ENCODE measurements at regions not wholly inside any gene's neighbourhood (a gene's known extent, or its start where the extent isn't known, plus 50 kb on each side); places are given as distances from the start of the nearest gene placed in this dataset.

DNA sequence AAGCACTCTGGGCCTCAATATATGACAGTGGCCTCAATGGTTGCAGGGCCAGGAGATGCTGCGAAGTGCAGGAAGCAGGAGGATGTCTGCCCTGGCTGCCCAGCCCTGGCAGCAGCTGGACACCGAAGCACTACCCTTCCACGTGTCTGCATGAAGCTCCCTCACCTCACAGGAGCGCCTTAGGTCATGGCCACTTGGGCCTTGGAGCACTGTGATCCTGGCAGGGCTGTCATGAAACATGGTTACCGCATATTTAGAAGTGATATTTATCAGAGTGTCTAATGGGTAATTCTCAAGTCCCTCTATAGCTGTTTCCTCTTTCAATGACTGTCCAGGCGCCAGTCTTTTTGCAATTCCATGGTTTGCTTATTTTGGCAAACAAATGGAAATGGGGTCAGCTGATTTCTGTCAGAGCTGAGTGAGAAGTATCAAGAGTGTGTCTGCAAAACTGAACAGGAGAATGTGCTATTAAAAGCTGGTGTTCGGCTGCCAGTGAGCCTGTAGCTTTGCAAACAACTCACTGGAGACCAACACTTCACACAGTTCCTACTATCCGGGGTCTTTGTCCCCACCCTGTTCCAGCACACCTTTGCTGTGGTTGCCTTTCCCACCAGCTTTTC lies 285.9 kb downstream of the KIF4B start:
- DNase-seq, result no peak

DNA sequence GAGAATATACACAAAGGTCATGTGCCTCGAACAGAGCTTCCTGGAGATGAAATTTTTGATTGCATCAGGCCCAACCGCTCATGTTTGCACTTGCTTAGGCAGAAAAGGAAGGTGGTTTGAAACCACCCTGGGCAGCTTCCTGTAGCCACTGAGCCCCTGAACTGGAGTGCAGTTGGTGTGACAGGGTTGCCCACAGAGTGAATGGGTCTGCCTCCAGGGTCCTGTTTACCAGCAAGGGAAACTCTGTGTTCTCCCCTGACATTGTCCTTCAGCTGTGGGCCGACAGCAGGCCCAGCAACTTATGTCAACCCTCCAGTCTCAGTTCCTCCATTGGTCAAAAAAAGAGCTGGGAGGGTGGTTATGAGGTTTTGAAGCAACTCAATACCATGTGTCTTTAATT lies 289.6 kb downstream of the KIF4B start:
- no peak for DNase-seq

- no peak for DNase-seq
Measured at GRCh38 chr5:155307229-155307628, 293.7 kb downstream of the KIF4B start.

- DNase-seq, result no peak
Measured at GRCh38 chr5:155308289-155308688, 294.7 kb downstream of the KIF4B start.

- no peak for DNase-seq
Measured at GRCh38 chr5:155309021-155309746, 295.6 kb downstream of the KIF4B start.

DNA sequence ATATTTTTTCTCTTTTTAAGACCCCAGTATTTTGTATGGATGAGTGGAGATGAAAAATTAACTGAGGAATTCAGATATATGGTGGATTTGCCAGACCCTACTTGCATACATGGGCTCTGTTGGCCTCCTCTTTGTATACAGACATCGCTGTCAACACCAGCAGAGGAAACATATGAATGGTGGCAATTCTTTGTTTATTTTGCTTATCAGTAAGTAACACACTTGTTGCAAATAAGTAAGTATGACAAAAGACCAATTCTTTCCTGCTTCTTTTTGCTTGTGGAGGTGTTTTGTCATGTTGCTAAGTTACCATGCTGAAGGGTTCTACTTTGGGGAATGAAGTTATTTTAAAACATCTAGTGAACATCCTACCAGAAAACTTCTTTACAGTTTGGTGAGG lies 298.2 kb downstream of the KIF4B start:
- DNase-seq, result no peak

DNA sequence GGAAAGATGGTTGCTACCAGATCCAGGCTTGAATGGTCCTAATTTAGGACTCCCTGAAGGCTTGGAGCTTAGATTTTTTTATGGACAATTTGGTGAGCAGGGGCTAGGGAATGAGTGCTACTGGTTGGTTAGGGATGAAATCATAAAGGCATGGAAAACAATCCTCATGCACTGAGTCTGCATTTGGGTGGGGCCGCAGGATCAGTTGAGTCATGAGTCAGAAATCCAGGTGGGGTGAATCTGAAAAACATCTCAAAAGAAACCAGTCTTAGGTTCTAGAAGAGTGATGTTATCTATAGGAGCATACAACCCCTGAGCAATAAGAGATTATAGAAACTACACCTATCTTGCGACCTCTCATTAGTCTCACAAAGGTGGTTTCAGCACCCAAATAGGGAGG lies 300.0 kb downstream of the KIF4B start:
- DNase-seq, result no peak

GRCh38 chr5:155316070-155316714 lies 302.6 kb downstream of the KIF4B start:
- DNase-seq, result no peak

GRCh38 chr5:155332618-155333017 lies 319.1 kb downstream of the KIF4B start:
- DNase-seq, result no peak

GRCh38 chr5:155342956-155343355 lies 329.4 kb downstream of the KIF4B start:
- no peak for DNase-seq

- DNase-seq, result no peak
Measured at GRCh38 chr5:155343468-155343867, 329.9 kb downstream of the KIF4B start.

GRCh38 chr5:155353231-155353630 lies 339.7 kb downstream of the KIF4B start:
- DNase-seq, result no peak

GRCh38 chr5:155366096-155366495 lies 352.5 kb downstream of the KIF4B start:
- no peak for DNase-seq

- DNase-seq, result no peak
Measured at GRCh38 chr5:155367841-155368240, 354.3 kb downstream of the KIF4B start.

DNA sequence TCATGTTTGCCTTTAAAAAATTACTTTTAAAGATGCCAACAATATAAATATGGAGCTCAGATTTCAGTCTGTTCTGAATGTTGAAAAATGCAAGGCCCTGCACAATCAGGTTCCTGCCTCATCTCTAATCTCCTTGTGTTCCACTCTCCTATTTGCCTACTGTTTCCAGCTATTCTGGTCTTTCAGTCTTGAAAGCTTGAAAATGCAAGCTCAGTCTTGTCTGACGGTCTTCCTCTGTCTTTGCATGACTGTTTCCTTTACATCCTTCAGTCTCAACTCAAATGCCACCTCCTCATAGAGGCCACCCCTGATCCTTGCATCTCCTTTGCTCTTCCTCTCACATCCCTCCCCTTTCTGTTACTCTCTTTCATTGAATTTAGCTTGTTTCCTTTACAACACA lies 354.9 kb downstream of the KIF4B start:
- DNase-seq, result no peak

GRCh38 chr5:155380480-155380879 lies 366.9 kb downstream of the KIF4B start:
- DNase-seq, result no peak

DNA sequence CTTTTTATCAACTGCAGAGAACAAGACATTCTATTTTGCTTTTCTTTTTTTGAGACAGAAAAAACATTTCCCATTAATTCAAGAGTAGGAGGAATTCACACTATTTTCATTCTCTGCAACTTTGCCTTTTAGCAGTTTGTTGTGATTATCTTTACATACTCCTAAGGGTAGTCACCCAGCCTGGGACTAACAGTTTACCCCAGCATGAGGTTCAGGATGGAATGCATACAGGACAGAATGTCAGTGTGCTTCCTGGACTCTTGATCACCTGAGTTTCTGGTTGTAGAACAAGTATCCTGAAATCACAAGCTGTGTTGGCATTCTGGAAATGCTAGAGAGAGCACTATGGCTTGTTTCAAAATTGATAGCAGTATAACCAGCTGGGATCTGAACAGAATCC lies 368.1 kb downstream of the KIF4B start:
- no peak for DNase-seq

GRCh38 chr5:155389498-155389897 lies 375.9 kb downstream of the KIF4B start:
- no peak for DNase-seq

DNA sequence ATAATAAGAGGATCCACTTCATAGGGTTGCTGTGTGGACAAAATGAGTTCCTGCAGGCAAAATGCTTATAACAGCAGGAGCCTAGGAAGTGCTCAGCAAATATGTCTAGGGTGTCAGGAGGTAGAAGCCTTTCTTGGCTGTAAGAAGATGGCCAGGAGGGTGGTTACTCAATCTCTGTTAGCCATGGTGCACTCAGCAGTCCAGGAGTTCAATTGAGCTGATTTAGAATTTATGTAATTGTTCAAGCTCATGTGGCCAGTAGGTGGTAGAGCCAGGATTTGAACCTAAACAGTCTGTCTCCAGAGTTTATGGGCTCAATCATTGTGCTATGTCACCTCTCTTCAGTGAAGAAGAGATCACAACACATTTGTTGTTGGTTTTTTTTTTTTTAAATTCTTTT lies 381.2 kb downstream of the KIF4B start:
- DNase-seq, result no peak

DNA sequence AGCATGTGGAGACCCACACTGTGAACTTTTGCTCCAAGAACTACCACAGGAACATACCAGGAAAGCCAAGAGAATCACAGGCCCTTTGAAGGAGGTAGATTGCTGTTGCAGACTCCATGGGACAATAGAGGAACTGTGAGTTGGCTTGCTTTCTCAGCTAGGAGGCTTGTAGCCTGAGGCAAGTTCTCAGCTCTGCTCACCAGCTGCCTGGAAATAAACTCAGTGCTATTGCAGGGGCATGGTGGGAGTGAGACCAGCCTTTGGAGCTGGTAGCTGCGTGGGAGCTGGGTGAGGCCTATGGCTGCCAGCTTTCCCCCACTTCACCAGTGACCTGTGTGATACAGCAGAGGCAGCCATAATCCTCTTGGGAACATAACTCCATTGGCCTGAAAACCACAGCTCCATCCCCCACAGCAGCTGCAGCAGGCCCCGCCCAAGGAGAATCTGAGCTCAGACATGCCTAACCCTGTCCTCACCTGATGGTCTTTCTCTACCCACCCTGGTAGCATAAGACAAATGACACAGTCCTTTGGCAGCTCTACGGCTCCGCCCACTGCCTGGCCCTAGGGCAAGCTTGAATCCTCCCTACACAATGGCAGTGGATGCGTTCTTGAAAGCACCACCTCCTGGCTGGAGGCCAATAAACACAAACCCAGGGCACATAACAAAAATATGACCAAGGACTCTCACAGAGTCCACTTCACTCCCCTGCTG lies 389.5 kb downstream of the KIF4B start:
- no peak for DNase-seq

GRCh38 chr5:155406815-155407214 lies 393.3 kb downstream of the KIF4B start:
- DNase-seq, result no peak

DNA sequence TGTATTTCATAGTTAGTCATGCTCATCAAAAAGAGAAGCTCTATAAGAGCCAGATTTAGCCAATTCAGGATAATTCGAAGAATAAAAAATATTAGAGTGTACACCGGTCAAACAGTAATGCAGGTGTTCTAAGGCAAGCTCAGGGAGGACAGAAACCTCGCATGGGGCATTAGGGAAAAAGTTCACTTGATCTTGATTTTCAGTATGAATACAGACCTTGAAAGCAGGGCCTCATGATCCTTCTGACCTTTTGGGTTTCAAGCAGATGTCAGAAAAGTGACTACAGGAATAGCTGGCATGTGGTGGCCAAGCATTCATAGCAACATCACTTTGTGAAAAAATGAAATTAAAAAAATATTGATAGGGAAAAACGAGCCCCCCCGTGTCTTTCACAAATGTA lies 394.9 kb downstream of the KIF4B start:
- no peak for DNase-seq

- no peak for DNase-seq
Measured at GRCh38 chr5:155416765-155417164, 403.2 kb downstream of the KIF4B start.

Data from stimulated activated CD4-positive, alpha-beta T cell treated with anti-CD3 and anti-CD28 coated beads, Interleukin-4, amount 100 ng/mL, for 4 hours (primary cell).